ENCODE measurements at regions not wholly inside any gene's neighbourhood (a gene's known extent, or its start where the extent isn't known, plus 50 kb on each side); places are given as distances from the start of the nearest gene placed in this dataset.

DNA sequence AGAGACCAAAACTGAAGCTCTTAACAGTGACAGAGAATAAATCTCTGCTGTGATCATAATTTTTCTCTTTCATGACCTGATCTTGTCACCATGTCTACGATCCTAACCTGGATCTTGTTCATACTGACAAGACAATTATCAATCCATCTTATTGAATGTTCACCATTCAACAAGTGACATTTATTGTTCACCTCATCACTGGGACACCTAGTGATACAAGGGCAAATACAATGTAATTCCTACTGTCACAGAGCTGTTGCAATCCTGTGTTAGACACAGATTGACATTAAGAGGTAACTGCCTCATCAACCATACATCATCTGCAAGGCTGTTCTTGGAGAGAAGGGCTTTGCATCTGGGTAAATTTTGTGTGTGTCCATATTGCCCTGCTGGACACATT, 942.4 kb upstream of the PRR20A start:
- peaks cover 2% of the 10 kb centered on the region for H3K9me3 Mint-ChIP-seq (ENCODE audit: insufficient read depth)
- no peak overlapping the region for H3K4me3 Mint-ChIP-seq
- no peak overlapping the region for H3K4me3 ChIP-seq (ENCODE audit: control extremely low read depth in 1 of 5, extremely low read depth in 1 of 5, insufficient read depth in 1 of 5, low read depth in 2 of 5, low read length in 4 of 5)
- no peak overlapping the region for H3K9ac ChIP-seq (ENCODE audit: low read length)
- POLR2A ChIA-PET = no interaction called here
- DNase-seq (no peak), ATAC-seq (ENCODE audit: low read depth) (no peak)
- H3K27ac ChIP-seq (ENCODE audit: low read length in 2 of 2) = no peak overlapping the region
- no peaks in the 10 kb centered on the region for H3K27me3 Mint-ChIP-seq
- no peak overlapping the region for H2AFZ ChIP-seq (ENCODE audit: insufficient read depth, low read depth, low read length, poor library complexity, severe bottlenecking)
- no peaks in the 10 kb centered on the region for H3K4me1 Mint-ChIP-seq
- H4K20me1 ChIP-seq (ENCODE audit: control insufficient read depth, insufficient read depth, low read length, poor library complexity, severe bottlenecking) = no peaks in the 10 kb centered on the region
- H3K9me3 ChIP-seq (ENCODE audit: control extremely low read depth in 1 of 3, control insufficient read depth in 2 of 3, insufficient read depth in 1 of 3, low read length in 2 of 3) = no peaks in the 10 kb centered on the region
- intact Hi-C loops (cut with micrococcal nuclease) = no loop called here
- no peak overlapping the region for H3K4me2 ChIP-seq (replicated peaks; ENCODE audit: low read depth, low read length, poor library complexity, severe bottlenecking)
- H3K27me3 ChIP-seq (replicated peaks in 1 of 4; ENCODE audit: control extremely low read depth in 1 of 4, control insufficient read depth in 3 of 4, insufficient read depth in 4 of 4, low read length in 3 of 4) = no peaks in the 10 kb centered on the region
- H3K79me2 ChIP-seq (ENCODE audit: control insufficient read depth, insufficient read depth, low read length) = no peaks in the 10 kb centered on the region
- TF ChIP-seq, protein P1, sequence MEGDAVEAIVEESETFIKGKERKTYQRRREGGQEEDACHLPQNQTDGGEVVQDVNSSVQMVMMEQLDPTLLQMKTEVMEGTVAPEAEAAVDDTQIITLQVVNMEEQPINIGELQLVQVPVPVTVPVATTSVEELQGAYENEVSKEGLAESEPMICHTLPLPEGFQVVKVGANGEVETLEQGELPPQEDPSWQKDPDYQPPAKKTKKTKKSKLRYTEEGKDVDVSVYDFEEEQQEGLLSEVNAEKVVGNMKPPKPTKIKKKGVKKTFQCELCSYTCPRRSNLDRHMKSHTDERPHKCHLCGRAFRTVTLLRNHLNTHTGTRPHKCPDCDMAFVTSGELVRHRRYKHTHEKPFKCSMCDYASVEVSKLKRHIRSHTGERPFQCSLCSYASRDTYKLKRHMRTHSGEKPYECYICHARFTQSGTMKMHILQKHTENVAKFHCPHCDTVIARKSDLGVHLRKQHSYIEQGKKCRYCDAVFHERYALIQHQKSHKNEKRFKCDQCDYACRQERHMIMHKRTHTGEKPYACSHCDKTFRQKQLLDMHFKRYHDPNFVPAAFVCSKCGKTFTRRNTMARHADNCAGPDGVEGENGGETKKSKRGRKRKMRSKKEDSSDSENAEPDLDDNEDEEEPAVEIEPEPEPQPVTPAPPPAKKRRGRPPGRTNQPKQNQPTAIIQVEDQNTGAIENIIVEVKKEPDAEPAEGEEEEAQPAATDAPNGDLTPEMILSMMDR (IDR thresholded peaks at IDR 0.05) = no peak
- no peak for TF ChIP-seq EZH2 (IDR thresholded peaks at IDR 0.05; ENCODE audit: borderline replicate concordance, insufficient read depth, low read depth, low read length, poor library complexity, severe bottlenecking)
- WGBS (ENCODE audit: insufficient coverage) = 86% methylated on average over 1 of the region's 1 CpG
- no peaks in the 10 kb centered on the region for H3K4me1 ChIP-seq (ENCODE audit: control insufficient read depth in 2 of 2, insufficient read depth in 2 of 2, low read length in 2 of 2)
- no peaks in the 10 kb centered on the region for H3K36me3 ChIP-seq (replicated peaks in 1 of 2; ENCODE audit: control extremely low read depth in 1 of 2, control insufficient read depth in 1 of 2, extremely low read depth in 1 of 2, insufficient read depth in 2 of 2, low read length in 1 of 2)
- CTCF ChIA-PET = no interaction called here
- H3K27ac Mint-ChIP-seq = no peak overlapping the region

DNA sequence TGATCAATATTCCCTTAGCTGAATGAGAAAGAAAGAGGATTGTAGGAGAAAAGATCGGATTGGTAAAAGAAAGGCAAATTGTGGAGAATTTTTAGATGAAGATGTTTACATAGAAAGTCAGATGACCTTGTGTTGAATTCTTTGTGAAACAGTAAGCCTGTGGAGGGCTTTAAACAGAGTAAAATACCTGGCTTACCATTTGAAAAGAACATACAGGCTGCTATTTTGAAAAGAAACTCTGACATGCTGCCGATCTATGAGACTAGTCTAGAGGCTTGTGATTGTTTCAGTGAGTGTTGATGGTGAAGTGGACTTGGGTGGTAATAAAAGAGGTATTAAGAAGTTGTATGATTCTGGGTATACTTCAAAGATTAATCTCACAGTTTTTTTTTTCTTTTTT, 938.9 kb upstream of the PRR20A start:
- no peak overlapping the region for H3K27ac ChIP-seq (ENCODE audit: low read length in 2 of 2)
- H3K27me3 ChIP-seq (replicated peaks in 1 of 4; ENCODE audit: control extremely low read depth in 1 of 4, control insufficient read depth in 3 of 4, insufficient read depth in 4 of 4, low read length in 3 of 4) = no peaks in the 10 kb centered on the region
- H3K36me3 ChIP-seq (replicated peaks in 1 of 2; ENCODE audit: control extremely low read depth in 1 of 2, control insufficient read depth in 1 of 2, extremely low read depth in 1 of 2, insufficient read depth in 2 of 2, low read length in 1 of 2) = no peaks in the 10 kb centered on the region
- H3K79me2 ChIP-seq (ENCODE audit: control insufficient read depth, insufficient read depth, low read length) = no peaks in the 10 kb centered on the region
- H3K4me1 ChIP-seq (ENCODE audit: control insufficient read depth in 2 of 2, insufficient read depth in 2 of 2, low read length in 2 of 2) = no peaks in the 10 kb centered on the region
- H3K4me1 Mint-ChIP-seq = no peaks in the 10 kb centered on the region
- no peak overlapping the region for H3K4me3 ChIP-seq (ENCODE audit: control extremely low read depth in 1 of 5, extremely low read depth in 1 of 5, insufficient read depth in 1 of 5, low read depth in 2 of 5, low read length in 4 of 5)
- peaks cover 5% of the 10 kb centered on the region for H3K9me3 Mint-ChIP-seq (ENCODE audit: insufficient read depth)
- POLR2A ChIA-PET = no interaction called here
- H3K27me3 Mint-ChIP-seq = no peaks in the 10 kb centered on the region
- H3K9me3 ChIP-seq (ENCODE audit: control extremely low read depth in 1 of 3, control insufficient read depth in 2 of 3, insufficient read depth in 1 of 3, low read length in 2 of 3) = no peaks in the 10 kb centered on the region
- no peak overlapping the region for H2AFZ ChIP-seq (ENCODE audit: insufficient read depth, low read depth, low read length, poor library complexity, severe bottlenecking)
- ATAC-seq (ENCODE audit: low read depth) = no peak
- TF ChIP-seq EZH2 (IDR thresholded peaks at IDR 0.05; ENCODE audit: borderline replicate concordance, insufficient read depth, low read depth, low read length, poor library complexity, severe bottlenecking) = no peak
- TF ChIP-seq, protein P1 (IDR thresholded peaks at IDR 0.05) = no peak
- no peak overlapping the region for H3K9ac ChIP-seq (ENCODE audit: low read length)
- H3K4me3 Mint-ChIP-seq = no peak overlapping the region
- H4K20me1 ChIP-seq (ENCODE audit: control insufficient read depth, insufficient read depth, low read length, poor library complexity, severe bottlenecking) = no peaks in the 10 kb centered on the region
- no peak for DNase-seq
- intact Hi-C loops (cut with micrococcal nuclease) = no loop called here
- H3K27ac Mint-ChIP-seq = no peak overlapping the region
- CTCF ChIA-PET = no interaction called here
- no peak overlapping the region for H3K4me2 ChIP-seq (replicated peaks; ENCODE audit: low read depth, low read length, poor library complexity, severe bottlenecking)
- WGBS (ENCODE audit: insufficient coverage) = 67% methylated on average over 2 of the region's 2 CpGs

All from B cell (primary cell).